ENCODE measurements at regions not wholly inside any gene's neighbourhood (a gene's known extent, or its start where the extent isn't known, plus 50 kb on each side); places are given as distances from the start of the nearest gene placed in this dataset.

DNA sequence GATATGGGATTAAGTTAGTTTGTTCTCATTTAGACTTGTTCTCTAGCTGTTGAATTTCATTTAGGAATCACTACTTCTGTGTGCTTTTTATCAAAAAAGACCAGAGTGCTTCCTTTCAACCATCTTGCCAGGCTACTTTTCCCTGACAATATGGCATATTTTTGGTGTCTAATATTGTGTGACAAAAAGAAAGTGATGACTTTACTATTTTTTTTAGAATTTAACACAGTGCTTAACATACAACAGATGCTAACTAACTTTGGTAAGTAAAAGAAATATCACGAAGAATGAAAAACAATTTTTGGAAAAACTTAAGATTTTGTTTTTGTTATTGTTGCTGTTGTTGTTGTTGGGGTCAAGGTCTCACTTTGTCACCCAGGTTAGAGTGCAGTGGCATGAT is 462.2 kb upstream of the PABPC4L start:
- TF ChIP-seq CTCF (IDR thresholded peaks at IDR 0.05; ENCODE audit: poor library complexity), result no peak
- no peak for TF ChIP-seq EZH2 (IDR thresholded peaks at IDR 0.05; ENCODE audit: borderline replicate concordance)
- TF ChIP-seq EZH2phosphoT487 (IDR thresholded peaks at IDR 0.05; ENCODE audit: low read depth, severe bottlenecking, unreplicated experiment), result no peak
